Heart left ventricle (tissue), 16 donors: ENCODE measurements at regions not wholly inside any gene's neighbourhood (a gene's known extent, or its start where the extent isn't known, plus 50 kb on each side); places are given as distances from the start of the nearest gene placed in this dataset.

ENCODE experiments used
- ATAC-seq, 4 donors: fragments of 200-7000 bp; cut with Tn5 transposase; one replicate each; pipeline ENCODE4 v1.9.1; 2020 to 2022; ENCODE audit warnings: moderate library complexity in 4 of 4, mild to moderate bottlenecking in 3 of 4, moderate number of reproducible peaks in 1 of 4
- DNase-seq, 5 donors: peaks; one replicate each; pipeline ENCODE4 v3.0.0-alpha.2; 2020
- H3K27ac ChIP-seq, 12 donors: fragments of 200-600 bp; sonication (generic) in 4 of 12; one replicate each; pipeline versions ENCODE4 v1.5.0 to v1.8.0; 2016 to 2022; ENCODE audit warnings: mild to moderate bottlenecking in 2 of 12
- H3K27me3 ChIP-seq, 9 donors: fragments of 200-600 bp; sonication (generic) in 2 of 9; one replicate each; pipeline versions ENCODE4 v1.5.1 to v1.8.0; 2016 to 2022; ENCODE audit warnings: mild to moderate bottlenecking in 3 of 9
- H3K36me3 ChIP-seq, 9 donors: fragments of 200-600 bp; sonication (generic) in 2 of 9; one replicate each; pipeline versions ENCODE4 v1.5.0 to v1.8.0; 2018 to 2022; ENCODE audit warnings: mild to moderate bottlenecking in 2 of 9
- H3K4me1 ChIP-seq, 12 donors: fragments of 200-600 bp; sonication (generic) in 4 of 12; one replicate each; pipeline versions ENCODE4 v1.5.0 to v1.8.0; 2016 to 2022; ENCODE audit warnings: mild to moderate bottlenecking in 3 of 12
- H3K4me3 ChIP-seq, 12 donors: fragments of 200-600 bp; sonication (generic) in 4 of 12; one replicate each; pipeline versions ENCODE4 v1.5.0 to v1.8.0; 2017 to 2022; ENCODE audit warnings: mild to moderate bottlenecking in 9 of 12, moderate library complexity in 4 of 12
- H3K9me3 ChIP-seq, 12 donors: fragments of 200-600 bp; sonication (generic) in 4 of 12; one replicate each; pipeline versions ENCODE4 v1.5.0 to v1.8.0; 2016 to 2022; ENCODE audit warnings: mild to moderate bottlenecking in 1 of 12
- CTCF ChIP-seq, 12 donors: fragments of 200-600 bp; sonication (generic) in 4 of 12; IDR thresholded peaks; one replicate each; pipeline versions ENCODE4 v1.5.0 to v1.8.0; 2018 to 2022; ENCODE audit warnings: antibody characterized with exemption in 12 of 12, mild to moderate bottlenecking in 5 of 12
- POLR2A ChIP-seq, 2 donors: fragments of 450-650 bp; IDR thresholded peaks; one replicate each; pipeline ENCODE4 v1.6.1; 2017; ENCODE audit warnings: antibody characterized with exemption in 2 of 2, mild to moderate bottlenecking in 2 of 2, moderate library complexity in 2 of 2
- WGBS, 4 donors: extraction: QIAGEN DNeasy Blood & Tissue Kit in 2 of 4; methylation state at CpG; one replicate each; pipeline versions ENCODE4 v1.1.5 to v1.1.7; 2013 to 2018; 5-methylcytosine and 5-hydroxymethylcytosine counted together
- intact Hi-C, 10 donors: fragments of 100-400 bp; cut with DNase I; formaldehyde crosslinking; loops; one replicate each; pipeline versions ENCODE4 v1.11.1 to v1.14.2; 2022
- donor health status: ischemic (EF 13 %, LVEDD 7.1; RV severe dilation, severe dysfunction).
- donor health status: healthy with polysubstance abuse.
- donor health status: DM: no; HTN: yes; CAD: no.
- donor health status: DM: no; HTN: no; CAD: no.
- donor health status: ischemic (EF 25% LVEDD 6.9; RV normal size, moderate dysfunction).
- donor health status: ischemic (EF 25% LVEDD 5.7; RV mildly dilated, moderate dysfunction).
- donor health status: healthy.
- donor health status: DM: yes; HTN: yes; CAD: no.
- donor health status: ischemic (EF 35%, LVEDD 5.7; RV mildly dilated, moderate dysfunction).
- donor health status: nonischemic (EF 11% LVEDD 7.7; RV severe dilation, severe dysfunction).
- donor health status: DM: yes; HTN: yes; CAD: no.
- donor health status: PGD.
- donor health status: ischemic (EF 29% LVEDD 5.4; RV normal size, mild dysfunction).
- donor health status: nonischemic (EF 23%, LVEDD 6.1; RV moderate dilation, normal function).

DNA sequence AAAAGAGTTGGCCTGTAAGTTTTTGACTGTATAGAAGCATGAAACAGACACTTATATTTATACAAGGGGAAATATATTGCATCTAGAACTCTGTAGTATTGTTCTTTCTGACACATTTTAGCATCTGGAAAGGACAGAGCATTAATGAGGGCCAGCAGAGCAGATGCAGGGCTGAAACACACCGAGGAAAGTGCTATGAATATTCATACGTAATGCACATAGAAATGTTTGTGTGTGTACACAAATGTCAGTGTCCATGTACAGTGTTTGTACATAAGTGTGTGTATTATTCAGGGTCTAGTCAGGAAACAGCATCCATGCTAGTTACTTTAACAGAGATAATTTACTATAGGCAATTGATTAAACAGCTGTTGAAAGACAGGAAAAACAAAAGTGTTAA is 146.5 kb upstream of the DTNBP1 start:
- Histone ChIP-seq H3K36me3 (no peaks in the 10 kb centered on the region), H3K4me1 (no peaks in the 10 kb centered on the region), H3K9me3 (no peaks in the 10 kb centered on the region), H3K27me3 (no peaks in the 10 kb centered on the region), H3K27ac (no peak overlapping the region), H3K4me3 (no peak overlapping the region)
- ATAC-seq (no peak), DNase-seq (no peak)
- intact Hi-C loops = no loop called here
- TF ChIP-seq POLR2A (IDR thresholded peaks at IDR 0.05) (no peak), CTCF (IDR thresholded peaks at IDR 0.05) (no peak)
- WGBS, 4 donors = 85 to 89% (median 88%) methylated on average over 2 of the region's 2 CpGs

DNA sequence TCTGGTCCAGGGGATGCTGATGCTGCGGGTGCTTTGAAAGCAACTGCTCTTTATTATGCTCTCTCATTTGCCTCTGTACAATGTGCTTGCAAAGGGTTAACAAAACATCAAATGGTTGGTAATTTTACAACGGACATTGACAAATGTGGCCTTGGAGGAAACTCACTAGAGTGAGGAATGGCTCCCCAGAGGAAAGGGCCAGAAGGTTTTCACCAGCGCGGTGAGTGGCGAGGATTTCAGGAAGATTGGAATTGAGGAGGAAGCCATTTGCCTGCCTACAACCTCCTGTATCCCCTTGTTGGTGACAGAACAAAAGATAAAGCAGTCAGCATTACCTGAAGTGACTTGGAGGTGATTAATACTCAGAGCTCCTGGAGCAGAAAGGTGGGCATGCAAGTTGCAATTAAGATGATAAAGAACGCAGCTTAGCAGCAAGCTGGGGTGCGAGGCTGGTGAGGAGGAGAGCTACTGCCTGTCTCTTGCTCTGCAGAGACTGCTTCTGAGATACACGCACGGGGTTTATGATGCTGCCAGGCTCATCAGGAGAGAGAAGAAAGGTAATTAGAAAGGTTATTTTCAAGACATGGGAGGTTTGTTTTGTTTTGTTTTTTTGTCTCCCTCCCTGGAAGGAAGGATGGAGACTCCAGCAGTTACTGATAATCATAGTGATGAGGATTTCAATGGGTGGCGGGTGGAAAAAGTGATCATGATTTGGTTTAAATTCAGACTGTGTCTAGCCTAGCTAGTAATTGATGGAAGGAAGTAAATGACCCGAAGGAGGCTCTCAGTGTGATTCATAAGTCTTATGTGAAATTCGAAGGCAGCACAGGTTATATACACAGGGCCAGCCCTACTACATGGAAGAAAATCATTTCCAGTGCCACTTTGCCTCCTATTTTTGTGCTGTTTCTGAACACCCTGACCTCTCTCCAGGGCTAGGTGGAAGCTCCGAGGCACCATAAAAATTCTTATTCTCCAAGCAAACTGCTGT is 141.6 kb upstream of the DTNBP1 start:
- 54 to 65% (median 61%) methylated on average over 13 of the region's 13 CpGs for WGBS, 4 donors
- ATAC-seq = no peak
- no peaks in the 10 kb centered on the region for H3K4me1 ChIP-seq
- DNase-seq = no peak
- H3K27ac ChIP-seq = no peak overlapping the region
- no peak overlapping the region for H3K4me3 ChIP-seq
- TF ChIP-seq CTCF (IDR thresholded peaks at IDR 0.05) = no peak
- no peak for TF ChIP-seq POLR2A (IDR thresholded peaks at IDR 0.05)
- intact Hi-C loops = loop anchor here in 1 of 10 donors (2.0 kb wide), 1 partner anchor 26 kb away; no protein-coding TSS in a partner anchor
- H3K36me3 ChIP-seq = no peaks in the 10 kb centered on the region
- no peaks in the 10 kb centered on the region for H3K27me3 ChIP-seq
- no peaks in the 10 kb centered on the region for H3K9me3 ChIP-seq

DNA sequence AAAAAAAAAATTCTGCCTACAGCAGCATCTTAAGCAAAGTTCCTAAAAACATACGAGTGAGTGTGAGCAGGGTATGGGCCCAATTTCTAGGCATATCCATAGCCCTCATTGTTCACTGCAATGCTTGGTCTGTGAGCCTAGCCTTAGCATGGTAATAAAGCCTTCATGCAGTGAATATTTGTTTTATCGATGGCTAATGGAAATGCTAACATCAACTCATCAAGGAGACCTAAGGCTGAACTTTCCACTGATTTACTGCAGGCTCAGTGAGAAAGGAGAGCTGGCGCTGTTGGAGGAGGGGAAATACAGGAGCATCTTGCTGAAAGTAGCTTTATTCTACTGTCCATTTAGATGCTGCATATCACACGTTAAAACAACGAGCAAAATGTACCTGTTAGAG is 139.6 kb upstream of the DTNBP1 start:
- Histone ChIP-seq H3K36me3 (no peaks in the 10 kb centered on the region), H3K4me3 (no peak overlapping the region), H3K27ac (no peak overlapping the region), H3K27me3 (no peaks in the 10 kb centered on the region), H3K4me1 (no peaks in the 10 kb centered on the region), H3K9me3 (peaks cover 0 to 13% (median 3%) of the 10 kb centered on the region in 12 donors)
- intact Hi-C loops = no loop called here
- no peak for ATAC-seq
- 89 to 93% (median 92%) methylated on average over 5 of the region's 5 CpGs for WGBS, 4 donors
- no peak for TF ChIP-seq POLR2A (IDR thresholded peaks at IDR 0.05)
- no peak for TF ChIP-seq CTCF (IDR thresholded peaks at IDR 0.05)
- DNase-seq = no peak

GRCh38 chr6:15801912-15802311 is 139.1 kb upstream of the DTNBP1 start:
- no peak overlapping the region for H3K27ac ChIP-seq
- H3K4me1 ChIP-seq = peaks cover 0 to 4% (median under 1%) of the 10 kb centered on the region in 12 donors
- H3K36me3 ChIP-seq = no peaks in the 10 kb centered on the region
- TF ChIP-seq POLR2A (IDR thresholded peaks at IDR 0.05) (no peak), CTCF (IDR thresholded peaks at IDR 0.05) (no peak)
- H3K9me3 ChIP-seq = peaks cover 0 to 13% (median 3%) of the 10 kb centered on the region in 12 donors
- 79 to 85% (median 80%) methylated on average over 7 of the region's 7 CpGs for WGBS, 4 donors
- DNase-seq = no peak
- ATAC-seq = no peak
- intact Hi-C loops = no loop called here
- H3K27me3 ChIP-seq = no peaks in the 10 kb centered on the region
- no peak overlapping the region for H3K4me3 ChIP-seq
